Astrocyte (in vitro differentiated cells and primary cell): ENCODE measurements at regions not wholly inside any gene's neighbourhood (a gene's known extent, or its start where the extent isn't known, plus 50 kb on each side); places are given as distances from the start of the nearest gene placed in this dataset.

Source experiments
- DNase-seq: peaks from one replicate; pipeline ENCODE4 v3.0.0-alpha.2; 2010; ENCODE audit warnings: low read depth
- FAIRE-seq: peaks from 2 replicates; lab custom pipeline; 2011; peaks lifted over from hg19 to GRCh38; lab: Jason Lieb, UNC
- H2AFZ ChIP-seq: 2 replicates; pipeline ENCODE4 v1.6.0; 2012; ENCODE audit warnings: low read depth, low read length, inconsistent platforms
- H3K27ac ChIP-seq: 2 replicates; pipeline ENCODE4 v1.5.1; 2011; ENCODE audit warnings: low read depth, low read length, inconsistent platforms
- H3K27me3 ChIP-seq: 2 replicates; pipeline ENCODE4 v1.6.0; 2011; ENCODE audit warnings: low read length, inconsistent platforms; ENCODE audit not compliant: insufficient read depth
- H3K36me3 ChIP-seq: 2 replicates; pipeline ENCODE4 v1.5.1; 2011; ENCODE audit warnings: low read length, inconsistent platforms; ENCODE audit not compliant: insufficient read depth
- H3K4me1 ChIP-seq: 2 replicates; pipeline ENCODE4 v1.5.1; 2011; ENCODE audit warnings: low read length, inconsistent platforms; ENCODE audit not compliant: insufficient read depth
- H3K4me2 ChIP-seq: 2 replicates; pipeline ENCODE4 v1.6.0; 2012; ENCODE audit warnings: low read length, inconsistent platforms
- H3K4me3 ChIP-seq: 2 replicates; pipeline ENCODE4 v1.5.1; 2011; ENCODE audit warnings: low read depth, mild to moderate bottlenecking, low read length, inconsistent platforms; ENCODE audit not compliant: insufficient read depth
- H3K79me2 ChIP-seq: 2 replicates; pipeline ENCODE4 v1.6.0; 2012; ENCODE audit warnings: mild to moderate bottlenecking, low read length, inconsistent platforms; ENCODE audit not compliant: insufficient read depth
- H3K9ac ChIP-seq: 2 replicates; pipeline ENCODE4 v1.6.0; 2012; ENCODE audit warnings: mild to moderate bottlenecking, low read length, inconsistent platforms
- H3K9me3 ChIP-seq: 2 replicates; pipeline ENCODE4 v1.5.1; 2012; ENCODE audit warnings: low read depth, mild to moderate bottlenecking, low read length, inconsistent platforms; ENCODE audit not compliant: insufficient read depth
- H4K20me1 ChIP-seq: 2 replicates; pipeline ENCODE4 v1.6.0; 2012; ENCODE audit warnings: low read length, inconsistent platforms; ENCODE audit not compliant: insufficient read depth
- H3K27ac Mint-ChIP-seq: one replicate; pipeline ENCODE4 v1.8.0; 2021; ENCODE audit warnings: mild to moderate bottlenecking, mixed read lengths; ENCODE audit not compliant: unreplicated experiment
- H3K27me3 Mint-ChIP-seq: one replicate; pipeline ENCODE4 v1.8.0; 2021; ENCODE audit warnings: low read depth, mixed read lengths; ENCODE audit not compliant: unreplicated experiment
- H3K36me3 Mint-ChIP-seq: one replicate; pipeline ENCODE4 v1.8.0; 2021; ENCODE audit warnings: low read depth, mixed read lengths; ENCODE audit not compliant: unreplicated experiment
- H3K4me1 Mint-ChIP-seq: one replicate; pipeline ENCODE4 v1.8.0; 2021; ENCODE audit warnings: low read depth, mixed read lengths; ENCODE audit not compliant: unreplicated experiment
- H3K4me3 Mint-ChIP-seq: one replicate; pipeline ENCODE4 v1.8.0; 2021; ENCODE audit warnings: mild to moderate bottlenecking, moderate library complexity, mixed read lengths; ENCODE audit not compliant: unreplicated experiment
- H3K9me3 Mint-ChIP-seq: one replicate; pipeline ENCODE4 v1.8.0; 2021; ENCODE audit warnings: mild to moderate bottlenecking, mixed read lengths; ENCODE audit not compliant: unreplicated experiment
- EZH2 ChIP-seq: IDR thresholded peaks from 2 replicates; pipeline ENCODE4 v1.6.1; 2012; ENCODE audit warnings: mild to moderate bottlenecking, low read length, inconsistent platforms; ENCODE audit not compliant: insufficient read depth
- TF ChIP-seq, protein P1 (sequence below): IDR thresholded peaks from 2 replicates; pipeline ENCODE4 v1.5.1; 2011; ENCODE audit warnings: low read depth, mild to moderate bottlenecking, inconsistent platforms, low read length, moderate library complexity; ENCODE audit not compliant: insufficient read depth

- no peaks in the 10 kb centered on the region for H3K36me3 ChIP-seq
- DNase-seq (no peak), FAIRE-seq (no peak)
- Mint-ChIP-seq H3K9me3 (no peaks in the 10 kb centered on the region), H3K27ac (no peak overlapping the region), H3K36me3 (no peaks in the 10 kb centered on the region), H3K4me3 (no peak overlapping the region), H3K27me3 (peaks cover 9% of the 10 kb centered on the region), H3K4me1 (no peaks in the 10 kb centered on the region)
- no peaks in the 10 kb centered on the region for H3K79me2 ChIP-seq
- no peaks in the 10 kb centered on the region for H4K20me1 ChIP-seq
- H3K4me3 ChIP-seq = no peak overlapping the region
- no peak overlapping the region for H2AFZ ChIP-seq
- no peaks in the 10 kb centered on the region for H3K4me1 ChIP-seq
- H3K27ac ChIP-seq = no peak overlapping the region
- no peaks in the 10 kb centered on the region for H3K27me3 ChIP-seq
- TF ChIP-seq, protein P1, sequence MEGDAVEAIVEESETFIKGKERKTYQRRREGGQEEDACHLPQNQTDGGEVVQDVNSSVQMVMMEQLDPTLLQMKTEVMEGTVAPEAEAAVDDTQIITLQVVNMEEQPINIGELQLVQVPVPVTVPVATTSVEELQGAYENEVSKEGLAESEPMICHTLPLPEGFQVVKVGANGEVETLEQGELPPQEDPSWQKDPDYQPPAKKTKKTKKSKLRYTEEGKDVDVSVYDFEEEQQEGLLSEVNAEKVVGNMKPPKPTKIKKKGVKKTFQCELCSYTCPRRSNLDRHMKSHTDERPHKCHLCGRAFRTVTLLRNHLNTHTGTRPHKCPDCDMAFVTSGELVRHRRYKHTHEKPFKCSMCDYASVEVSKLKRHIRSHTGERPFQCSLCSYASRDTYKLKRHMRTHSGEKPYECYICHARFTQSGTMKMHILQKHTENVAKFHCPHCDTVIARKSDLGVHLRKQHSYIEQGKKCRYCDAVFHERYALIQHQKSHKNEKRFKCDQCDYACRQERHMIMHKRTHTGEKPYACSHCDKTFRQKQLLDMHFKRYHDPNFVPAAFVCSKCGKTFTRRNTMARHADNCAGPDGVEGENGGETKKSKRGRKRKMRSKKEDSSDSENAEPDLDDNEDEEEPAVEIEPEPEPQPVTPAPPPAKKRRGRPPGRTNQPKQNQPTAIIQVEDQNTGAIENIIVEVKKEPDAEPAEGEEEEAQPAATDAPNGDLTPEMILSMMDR = no peak
- no peak for TF ChIP-seq EZH2
- H3K9me3 ChIP-seq = no peaks in the 10 kb centered on the region
- H3K4me2 ChIP-seq = no peak overlapping the region
- H3K9ac ChIP-seq = no peak overlapping the region
Observed at GRCh38 chr2:106700616-106701015, 185.4 kb downstream of the ST6GAL2 start.

DNA sequence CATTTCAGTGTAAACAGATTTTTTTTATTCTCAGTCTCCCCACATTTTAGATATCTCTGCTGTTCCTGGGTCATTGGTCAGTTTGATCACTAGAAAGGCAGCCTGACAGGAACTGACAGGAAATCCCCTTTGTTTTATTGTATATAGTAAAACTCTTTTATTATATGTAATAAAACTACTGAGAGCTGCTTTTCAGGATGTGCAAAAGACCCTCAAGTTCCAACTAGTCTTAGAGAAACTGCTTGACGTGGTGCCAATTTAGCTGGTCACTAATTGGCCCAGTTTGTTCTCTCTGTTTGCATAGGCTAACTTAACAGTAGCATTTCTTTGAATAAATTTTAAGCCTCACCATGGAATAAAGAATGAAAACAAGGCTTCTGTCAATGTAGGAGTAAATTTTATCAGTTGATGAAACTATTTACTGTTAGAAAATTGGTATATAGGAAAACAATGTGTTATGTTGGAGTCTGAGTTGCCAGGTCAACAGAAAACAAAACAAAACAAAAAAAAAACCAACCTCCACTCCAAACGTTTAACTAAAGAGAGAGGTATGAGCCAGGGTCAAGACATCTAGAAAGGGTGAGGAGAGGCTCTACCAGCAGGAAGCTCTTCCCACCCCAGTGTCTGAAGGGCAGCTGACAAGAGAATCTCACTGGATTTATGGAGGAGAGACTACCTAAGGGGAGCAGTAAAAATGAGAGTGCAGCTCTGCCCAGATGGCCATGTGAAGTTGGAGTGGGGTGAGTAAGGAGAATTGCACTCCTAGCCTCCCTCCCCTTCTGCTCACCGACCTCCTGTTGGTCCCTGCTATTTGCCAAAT, 184.6 kb downstream of the ST6GAL2 start:
- FAIRE-seq = no peak
- H3K79me2 ChIP-seq = no peaks in the 10 kb centered on the region
- Mint-ChIP-seq H3K27ac (no peak overlapping the region), H3K27me3 (peaks cover 7% of the 10 kb centered on the region), H3K4me1 (no peaks in the 10 kb centered on the region), H3K4me3 (no peak overlapping the region), H3K9me3 (no peaks in the 10 kb centered on the region), H3K36me3 (no peaks in the 10 kb centered on the region)
- H4K20me1 ChIP-seq = no peaks in the 10 kb centered on the region
- no peak for DNase-seq
- H3K9ac ChIP-seq = no peak overlapping the region
- no peak overlapping the region for H3K27ac ChIP-seq
- no peak overlapping the region for H3K4me3 ChIP-seq
- TF ChIP-seq EZH2 = no peak
- TF ChIP-seq, protein P1 = no peak
- H2AFZ ChIP-seq = no peak overlapping the region
- H3K4me2 ChIP-seq = no peak overlapping the region
- no peaks in the 10 kb centered on the region for H3K27me3 ChIP-seq
- no peaks in the 10 kb centered on the region for H3K9me3 ChIP-seq
- no peaks in the 10 kb centered on the region for H3K4me1 ChIP-seq
- no peaks in the 10 kb centered on the region for H3K36me3 ChIP-seq

DNA sequence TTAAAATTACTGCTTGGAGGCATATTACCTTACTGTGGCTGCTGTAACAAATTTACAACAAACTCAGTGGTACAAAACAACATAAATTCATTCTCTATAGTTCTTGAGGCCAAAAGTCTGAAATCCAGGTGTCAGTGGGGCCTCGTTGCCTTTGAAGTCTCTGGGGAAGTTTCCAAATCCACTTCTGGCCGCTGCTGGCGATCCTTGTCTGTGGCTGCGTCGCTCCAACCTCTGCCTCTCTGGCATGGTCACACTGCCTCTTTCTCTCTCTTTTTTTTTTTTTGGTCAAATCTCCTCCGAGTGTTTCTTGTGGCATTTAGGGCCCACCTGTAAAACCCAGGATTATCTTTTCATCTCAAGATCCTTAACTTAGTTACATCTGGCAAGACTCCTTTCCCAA, 182.8 kb downstream of the ST6GAL2 start:
- Histone ChIP-seq H3K79me2 (no peaks in the 10 kb centered on the region), H3K27me3 (no peaks in the 10 kb centered on the region), H3K4me2 (no peak overlapping the region), H3K27ac (no peak overlapping the region), H3K4me3 (no peak overlapping the region), H2AFZ (no peak overlapping the region), H3K9me3 (no peaks in the 10 kb centered on the region), H3K9ac (no peak overlapping the region), H4K20me1 (no peaks in the 10 kb centered on the region), H3K4me1 (no peaks in the 10 kb centered on the region), H3K36me3 (no peaks in the 10 kb centered on the region)
- Mint-ChIP-seq H3K36me3 (no peaks in the 10 kb centered on the region), H3K27ac (no peak overlapping the region), H3K27me3 (no peaks in the 10 kb centered on the region), H3K9me3 (no peaks in the 10 kb centered on the region), H3K4me1 (peaks cover 3% of the 10 kb centered on the region), H3K4me3 (no peak overlapping the region)
- DNase-seq = no peak
- TF ChIP-seq EZH2 = no peak
- no peak for FAIRE-seq
